GM23248 (cell line): ENCODE measurements at regions not wholly inside any gene's neighbourhood (a gene's known extent, or its start where the extent isn't known, plus 50 kb on each side); places are given as distances from the start of the nearest gene placed in this dataset.

Experiments
- DNase-seq: peaks from one replicate; pipeline ENCODE4 v3.0.0-alpha.2; 2015
- H2AFZ ChIP-seq: fragments of 200-600 bp; sonication (generic); 2 replicates; pipeline ENCODE4 v1.6.1; 2016; ENCODE audit warnings: antibody characterized with exemption
- H3F3A ChIP-seq: fragments of 200-600 bp; sonication (generic); 2 replicates; pipeline ENCODE4 v1.6.1; 2016; ENCODE audit warnings: mild to moderate bottlenecking, antibody characterized with exemption, mixed run types; ENCODE audit not compliant: insufficient read depth
- H3K27ac ChIP-seq: fragments of 200-600 bp; sonication (generic); 2 replicates; pipeline ENCODE4 v1.5.1; 2016; ENCODE audit warnings: mild to moderate bottlenecking
- H3K27me3 ChIP-seq: fragments of 200-600 bp; sonication (generic); replicated peaks from 2 replicates; pipeline ENCODE4 v1.6.1; 2016; ENCODE audit warnings: mild to moderate bottlenecking; ENCODE audit not compliant: insufficient read depth
- H3K36me3 ChIP-seq: fragments of 200-600 bp; sonication (generic); 2 replicates; pipeline ENCODE4 v1.6.1; 2016; ENCODE audit warnings: low read depth, mild to moderate bottlenecking
- H3K4me1 ChIP-seq: fragments of 200-600 bp; sonication (generic); 2 replicates; pipeline ENCODE4 v1.6.1; 2016; ENCODE audit warnings: mild to moderate bottlenecking; ENCODE audit not compliant: insufficient read depth
- H3K4me2 ChIP-seq: fragments of 200-600 bp; sonication (generic); one replicate; pipeline ENCODE4 v1.6.1; 2016; ENCODE audit warnings: mild to moderate bottlenecking; ENCODE audit not compliant: unreplicated experiment
- H3K4me3 ChIP-seq: fragments of 200-600 bp; sonication (generic); 2 replicates; pipeline ENCODE4 v1.5.1; 2016; ENCODE audit warnings: mild to moderate bottlenecking
- H3K79me2 ChIP-seq: fragments of 200-600 bp; sonication (generic); 2 replicates; pipeline ENCODE4 v1.6.1; 2016; ENCODE audit warnings: mild to moderate bottlenecking; ENCODE audit not compliant: insufficient read depth
- H3K9ac ChIP-seq: fragments of 200-600 bp; sonication (generic); 2 replicates; pipeline ENCODE4 v1.6.1; 2016; ENCODE audit warnings: mild to moderate bottlenecking
- H3K9me2 ChIP-seq: fragments of 200-600 bp; sonication (generic); 2 replicates; pipeline ENCODE4 v1.6.1; 2016; ENCODE audit warnings: mixed run types, mild to moderate bottlenecking, moderate library complexity; ENCODE audit not compliant: insufficient read depth
- H3K9me3 ChIP-seq: fragments of 200-600 bp; sonication (generic); one replicate; pipeline ENCODE4 v1.6.1; 2017; ENCODE audit warnings: low read depth
- H4K20me1 ChIP-seq: fragments of 200-600 bp; sonication (generic); 2 replicates; pipeline ENCODE4 v1.6.0; 2016; ENCODE audit not compliant: insufficient read depth
- EZH2 ChIP-seq: fragments of 200-600 bp; sonication (generic); IDR thresholded peaks from 2 replicates; pipeline ENCODE4 v1.6.1; 2018; ENCODE audit warnings: antibody characterized with exemption, mild to moderate bottlenecking; ENCODE audit not compliant: insufficient read depth, poor library complexity, severe bottlenecking
- EZH2phosphoT487 ChIP-seq: fragments of 200-600 bp; sonication (generic); IDR thresholded peaks from 2 replicates; pipeline ENCODE4 v1.6.1; 2018; ENCODE audit warnings: antibody characterized with exemption, moderate library complexity, mild to moderate bottlenecking, low read depth; ENCODE audit not compliant: insufficient read depth
- WGBS, 2 experiments: methylation state at CpG; one replicate each; pipeline ENCODE4 v1.1.6; 2015 to 2017; ENCODE audit warnings: low lambda C conversion rate in 2 of 2, low coverage in 1 of 2; ENCODE audit errors: missing lambda C conversion rate in 2 of 2; 5-methylcytosine and 5-hydroxymethylcytosine counted together
- in situ Hi-C: fragments of 300-500 bp; cut with MboI; formaldehyde crosslinking; loops from 2 replicates; pipeline ENCODE4 v1.15.0; 2020

DNA sequence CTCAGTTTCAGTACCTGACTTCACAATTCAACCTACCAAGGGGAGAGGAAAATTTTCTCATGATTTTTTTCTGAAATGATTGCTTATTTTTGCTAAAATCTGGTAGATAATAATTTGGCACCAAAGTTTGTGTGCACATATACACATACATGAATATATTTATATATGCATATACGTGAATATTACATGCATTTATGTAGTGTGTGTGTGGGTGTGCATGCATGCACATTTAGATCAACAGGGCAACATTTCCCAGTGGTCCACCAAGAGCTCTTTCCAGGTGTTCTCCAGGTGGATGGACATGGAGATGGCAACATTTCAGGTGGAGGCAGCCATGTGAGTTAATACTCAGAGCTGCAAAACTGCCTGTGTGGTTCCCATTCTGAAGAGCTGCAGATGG, 320.9 kb downstream of the SAMD5 start:
- Histone ChIP-seq H3K9ac (no peak overlapping the region), H3K9me2 (no peaks in the 10 kb centered on the region), H3K4me2 (no peak overlapping the region), H3K36me3 (no peaks in the 10 kb centered on the region), H3K4me3 (no peak overlapping the region), H3K4me1 (no peaks in the 10 kb centered on the region), H2AFZ (no peak overlapping the region), H3K27ac (no peak overlapping the region), H4K20me1 (no peaks in the 10 kb centered on the region), H3K79me2 (no peaks in the 10 kb centered on the region), H3K27me3 (no peaks in the 10 kb centered on the region), H3F3A (no peaks in the 10 kb centered on the region), H3K9me3 (no peaks in the 10 kb centered on the region)
- no peak for TF ChIP-seq EZH2phosphoT487
- TF ChIP-seq EZH2, result no peak
- in situ Hi-C loops, result no loop called here
- DNase-seq, result no peak
- WGBS, 2 experiments, result 14 to 15% methylated on average over 1 of the region's 1 CpG

DNA sequence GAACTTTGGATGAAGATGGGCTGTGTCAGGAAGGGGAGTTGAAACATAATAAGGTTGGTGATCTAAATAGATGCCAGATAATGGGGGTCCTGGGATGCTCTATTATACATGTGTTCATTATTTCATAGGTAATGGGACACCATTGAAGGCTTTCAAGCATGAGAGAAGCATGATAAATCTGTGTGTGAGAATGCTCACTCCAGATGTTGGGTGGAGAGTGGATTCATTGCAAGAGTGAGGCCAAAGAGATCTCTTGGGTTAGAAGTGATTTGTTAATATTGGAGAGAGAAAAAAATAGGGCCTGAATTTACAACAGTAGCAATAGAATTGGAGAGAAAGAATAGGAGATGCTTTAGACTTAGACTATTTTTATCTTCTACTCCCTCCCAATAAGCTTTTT, 321.3 kb downstream of the SAMD5 start:
- in situ Hi-C loops, result no loop called here
- no peaks in the 10 kb centered on the region for H3K4me1 ChIP-seq
- no peak for TF ChIP-seq EZH2
- no peak for TF ChIP-seq EZH2phosphoT487

DNA sequence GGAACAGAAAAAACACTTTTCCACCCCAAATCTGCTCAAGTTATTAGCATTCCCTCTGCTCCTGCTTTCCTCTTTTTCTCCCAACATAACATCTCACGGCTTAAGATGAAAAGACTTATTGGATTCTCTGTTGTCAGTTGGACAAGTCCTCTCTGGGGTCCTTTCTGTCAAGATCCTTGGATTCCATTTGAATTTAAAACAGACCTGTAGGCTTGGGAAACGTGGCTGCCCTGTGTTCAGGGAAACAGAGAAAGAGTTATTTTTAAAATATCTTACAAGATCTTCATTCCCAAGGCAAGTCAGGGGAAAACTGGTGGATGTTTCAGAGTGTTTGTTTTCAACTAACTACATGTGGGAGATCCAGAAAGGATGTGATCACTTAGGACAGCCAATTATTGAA, 322.9 kb downstream of the SAMD5 start:
- WGBS, 2 experiments, result 3 to 8% methylated on average over 2 of the region's 2 CpGs
- H3K27ac ChIP-seq, result no peak overlapping the region
- no peaks in the 10 kb centered on the region for H3K79me2 ChIP-seq
- no peaks in the 10 kb centered on the region for H3K9me3 ChIP-seq
- no peak overlapping the region for H3K4me2 ChIP-seq
- no peaks in the 10 kb centered on the region for H3K27me3 ChIP-seq
- in situ Hi-C loops, result no loop called here
- no peaks in the 10 kb centered on the region for H3K9me2 ChIP-seq
- TF ChIP-seq EZH2 (no peak), EZH2phosphoT487 (no peak)
- H3F3A ChIP-seq, result no peaks in the 10 kb centered on the region
- H3K9ac ChIP-seq, result no peak overlapping the region
- H3K4me3 ChIP-seq, result no peak overlapping the region
- no peaks in the 10 kb centered on the region for H4K20me1 ChIP-seq
- no peaks in the 10 kb centered on the region for H3K4me1 ChIP-seq
- H2AFZ ChIP-seq, result no peak overlapping the region
- H3K36me3 ChIP-seq, result no peaks in the 10 kb centered on the region
- no peak for DNase-seq

More for the DNA sequence above, 321.3 kb downstream of the SAMD5 start:
- no peak overlapping the region for H3K4me3 ChIP-seq
- H3F3A ChIP-seq, result no peaks in the 10 kb centered on the region
- H3K9me2 ChIP-seq, result no peaks in the 10 kb centered on the region
- H3K27ac ChIP-seq, result no peak overlapping the region
- H3K9me3 ChIP-seq, result no peaks in the 10 kb centered on the region
- H3K79me2 ChIP-seq, result no peaks in the 10 kb centered on the region
- no peak overlapping the region for H2AFZ ChIP-seq
- no peak for DNase-seq
- H3K9ac ChIP-seq, result no peak overlapping the region
- H4K20me1 ChIP-seq, result no peaks in the 10 kb centered on the region
- no peaks in the 10 kb centered on the region for H3K36me3 ChIP-seq
- no peak overlapping the region for H3K4me2 ChIP-seq
- H3K27me3 ChIP-seq, result no peaks in the 10 kb centered on the region

DNA sequence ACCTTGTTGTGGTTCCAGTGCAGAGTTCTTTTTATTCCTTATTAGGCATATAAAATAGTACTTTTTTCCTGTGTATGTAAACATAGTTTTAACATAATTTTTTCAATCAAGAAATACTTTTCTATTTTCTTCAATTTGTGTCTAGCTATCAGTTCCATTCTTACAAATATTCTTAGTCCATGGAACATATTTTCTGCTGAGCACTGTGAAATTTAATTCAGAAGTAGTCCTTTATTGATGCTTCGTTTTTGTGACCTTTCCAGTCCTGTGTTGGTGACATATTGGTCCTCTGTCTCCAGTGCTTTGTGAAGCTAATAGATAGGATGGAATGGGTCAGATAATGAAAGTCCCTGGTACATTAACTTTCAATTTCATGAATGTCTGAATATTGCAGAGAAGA, 325.1 kb downstream of the SAMD5 start:
- Histone ChIP-seq H3K9me2 (no peaks in the 10 kb centered on the region), H3K36me3 (no peaks in the 10 kb centered on the region), H3K4me1 (no peaks in the 10 kb centered on the region), H3K4me3 (no peak overlapping the region), H3K9me3 (peaks cover 3% of the 10 kb centered on the region), H3K9ac (no peak overlapping the region), H3K27ac (no peak overlapping the region), H3K4me2 (no peak overlapping the region), H4K20me1 (no peaks in the 10 kb centered on the region), H2AFZ (no peak overlapping the region), H3K27me3 (no peaks in the 10 kb centered on the region), H3F3A (no peaks in the 10 kb centered on the region), H3K79me2 (no peaks in the 10 kb centered on the region)
- no peak for DNase-seq
- in situ Hi-C loops, result no loop called here
- TF ChIP-seq EZH2, result no peak
- no peak for TF ChIP-seq EZH2phosphoT487
- 13 to 15% methylated on average over 1 of the region's 1 CpG for WGBS, 2 experiments

- TF ChIP-seq EZH2, result no peak
- TF ChIP-seq EZH2phosphoT487, result no peak
- no peak for DNase-seq
- Histone ChIP-seq H3F3A (no peaks in the 10 kb centered on the region), H3K79me2 (no peaks in the 10 kb centered on the region), H3K4me2 (no peak overlapping the region), H2AFZ (no peak overlapping the region), H3K9me2 (no peaks in the 10 kb centered on the region), H3K27ac (no peak overlapping the region), H3K4me1 (no peaks in the 10 kb centered on the region), H3K9ac (no peak overlapping the region), H3K4me3 (no peak overlapping the region), H4K20me1 (no peaks in the 10 kb centered on the region), H3K27me3 (no peaks in the 10 kb centered on the region), H3K36me3 (no peaks in the 10 kb centered on the region), H3K9me3 (peaks cover 3% of the 10 kb centered on the region)
- WGBS, 2 experiments, result 27 to 29% methylated on average over 7 of the region's 7 CpGs
- in situ Hi-C loops, result no loop called here
Measured at GRCh38 chr6:147834084-147834776, 325.7 kb downstream of the SAMD5 start.
